Naive thymus-derived CD4-positive, alpha-beta T cell (primary cell): ENCODE measurements at regions not wholly inside any gene's neighbourhood (a gene's known extent, or its start where the extent isn't known, plus 50 kb on each side); places are given as distances from the start of the nearest gene placed in this dataset.
"Not testable (repeated sequence)": the region's sequence is repeated elsewhere in the genome, so short reads cannot be mapped to it uniquely, and the experiment has no call there.

Experiments used
- ATAC-seq: fragments of 150-1000 bp; cut with Tn5 transposase; 2 replicates; pipeline ENCODE4 v1.10.0; 2021; ENCODE audit warnings: mild to moderate bottlenecking, moderate library complexity
- CTCF ChIA-PET: fragments of 350-600 bp; sonication (Branson Sonifier 250); formaldehyde crosslinking; loops from one replicate; lab custom pipeline; 2021; ENCODE audit warnings: antibody characterized with exemption; lab: Charles Lee
- POLR2A ChIA-PET: fragments of 350-600 bp; sonication (Branson Sonifier 250); formaldehyde crosslinking; loops from one replicate; lab custom pipeline; 2021; ENCODE audit warnings: antibody characterized with exemption, inconsistent platforms; lab: Charles Lee
- DNase-seq, 9 donors: peaks; one replicate each; pipeline versions ENCODE4 v3.0.0 to v3.0.0-alpha.2; 2020 to 2022; ENCODE audit warnings: mixed read lengths in 1 of 9
- H3K27ac ChIP-seq: one replicate; pipeline ENCODE4 v1.7.0; 2013; ENCODE audit warnings: mild to moderate bottlenecking, low read depth, low read length, moderate library complexity
- H3K27me3 ChIP-seq, 2 donors: one replicate each; pipeline ENCODE4 v1.7.0; 2013; ENCODE audit warnings: low read length in 2 of 2, mild to moderate bottlenecking in 2 of 2, moderate library complexity in 2 of 2; ENCODE audit not compliant: control insufficient read depth in 2 of 2, insufficient read depth in 2 of 2
- H3K36me3 ChIP-seq, 3 experiments: 1 replicate in 2 of 3; 2 replicates in 1 of 3; pipeline ENCODE4 v1.7.0; 2013; ENCODE audit warnings: low read length in 3 of 3, mild to moderate bottlenecking in 3 of 3, moderate library complexity in 1 of 3; ENCODE audit not compliant: insufficient read depth in 3 of 3, control insufficient read depth in 2 of 3
- H3K4me1 ChIP-seq, 2 donors: one replicate each; pipeline ENCODE4 v1.7.0; 2013; ENCODE audit warnings: low read length in 2 of 2, mild to moderate bottlenecking in 2 of 2, moderate library complexity in 1 of 2; ENCODE audit not compliant: control insufficient read depth in 2 of 2, insufficient read depth in 2 of 2
- H3K4me3 ChIP-seq: 2 replicates; pipeline ENCODE4 v1.7.0; 2013; ENCODE audit warnings: mild to moderate bottlenecking, low read length
- H3K9me3 ChIP-seq, 3 experiments: 1 replicate in 2 of 3; 2 replicates in 1 of 3; pipeline ENCODE4 v1.7.0; 2013; ENCODE audit warnings: low read length in 3 of 3; ENCODE audit not compliant: control insufficient read depth in 2 of 3
- H3K27ac Mint-ChIP-seq, 9 donors: one replicate each; pipeline ENCODE4 v1.8.0; 2020 to 2022; ENCODE audit warnings: mixed read lengths in 9 of 9, mild to moderate bottlenecking in 8 of 9, moderate library complexity in 5 of 9, inconsistent platforms in 2 of 9
- H3K27me3 Mint-ChIP-seq, 5 donors: one replicate each; pipeline ENCODE4 v1.8.0; 2021 to 2022; ENCODE audit warnings: mixed read lengths in 5 of 5, mild to moderate bottlenecking in 1 of 5
- H3K36me3 Mint-ChIP-seq, 5 donors: one replicate each; pipeline ENCODE4 v1.8.0; 2020 to 2022; ENCODE audit warnings: mixed read lengths in 5 of 5, mild to moderate bottlenecking in 3 of 5, inconsistent platforms in 1 of 5
- H3K4me1 Mint-ChIP-seq, 7 donors: one replicate each; pipeline ENCODE4 v1.8.0; 2020 to 2022; ENCODE audit warnings: mixed read lengths in 7 of 7, mild to moderate bottlenecking in 3 of 7, inconsistent platforms in 1 of 7
- H3K4me3 Mint-ChIP-seq, 10 donors: one replicate each; pipeline ENCODE4 v1.8.0; 2020 to 2022; ENCODE audit warnings: mild to moderate bottlenecking in 10 of 10, mixed read lengths in 10 of 10, moderate library complexity in 6 of 10, inconsistent platforms in 2 of 10
- H3K9me3 Mint-ChIP-seq, 11 donors: one replicate each; pipeline ENCODE4 v1.8.0; 2020 to 2022; ENCODE audit warnings: mixed read lengths in 11 of 11, mild to moderate bottlenecking in 4 of 11, inconsistent platforms in 1 of 11, moderate library complexity in 1 of 11
- intact Hi-C, 2 donors: fragments of 100-400 bp; cut with micrococcal nuclease; formaldehyde crosslinking; loops; one replicate each; pipeline ENCODE4 v1.15.1; 2023

- Mint-ChIP-seq H3K27me3 (no peaks in the 10 kb centered on the region), H3K4me1 (no peaks in the 10 kb centered on the region), H3K9me3 (peaks cover 0 to 7% (median 6%) of the 10 kb centered on the region in 11 donors), H3K36me3 (no peaks in the 10 kb centered on the region), H3K4me3 (no peak overlapping the region), H3K27ac (no peak overlapping the region)
- Histone ChIP-seq H3K4me1 (no peaks in the 10 kb centered on the region), H3K9me3 (no peaks in the 10 kb centered on the region), H3K27me3 (no peaks in the 10 kb centered on the region), H3K27ac (no peak overlapping the region), H3K4me3 (no peak overlapping the region), H3K36me3 (no peaks in the 10 kb centered on the region)
- intact Hi-C loops, result no loop called here
- ChIA-PET CTCF (no interaction called here), POLR2A (no interaction called here)
- ATAC-seq, result no peak
- no peak for DNase-seq
Measured at GRCh38 chr13:65336916-65337315, 1893.2 kb downstream of the PCDH9 start.

DNA sequence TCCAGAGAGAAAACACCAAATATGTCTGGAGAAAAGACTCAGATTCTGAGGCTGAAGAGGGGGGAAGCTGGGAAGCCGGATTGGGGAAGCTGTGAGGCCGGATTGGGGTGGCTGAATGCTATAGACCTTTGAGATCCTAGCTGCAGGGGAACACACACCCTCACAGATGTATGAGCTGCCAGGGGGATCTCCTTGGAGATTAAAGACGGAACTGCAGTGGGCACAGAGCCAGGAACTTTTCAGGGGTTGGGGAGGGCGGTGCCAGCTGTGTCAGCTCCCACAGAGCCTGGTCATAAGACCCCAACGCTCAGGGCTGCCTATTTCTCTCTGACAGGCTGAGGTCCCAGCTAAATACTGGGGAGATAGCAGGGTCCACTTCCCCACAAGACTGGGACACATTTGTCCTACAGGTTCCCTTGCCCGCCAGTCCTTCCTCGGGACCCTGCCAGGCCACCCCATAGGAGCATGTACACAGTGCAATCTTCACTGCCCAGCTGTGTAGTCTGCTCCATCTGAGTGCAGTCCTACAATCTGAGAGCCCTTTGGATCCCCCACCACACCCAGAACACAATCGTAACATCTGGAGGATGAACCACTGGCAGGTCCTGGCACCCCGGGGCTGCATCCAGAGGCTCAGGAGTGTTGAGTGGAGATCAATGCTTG is 1893.9 kb downstream of the PCDH9 start:
- no peak overlapping the region for H3K4me3 ChIP-seq
- intact Hi-C loops, result no loop called here

GRCh38 chr13:65330691-65331090 is 1899.4 kb downstream of the PCDH9 start:
- no peaks in the 10 kb centered on the region for H3K36me3 Mint-ChIP-seq
- Histone ChIP-seq H3K27ac (no peak overlapping the region), H3K4me3 (no peak overlapping the region), H3K36me3 (no peaks in the 10 kb centered on the region), H3K4me1 (no peaks in the 10 kb centered on the region), H3K9me3 (no peaks in the 10 kb centered on the region), H3K27me3 (no peaks in the 10 kb centered on the region)
- H3K9me3 Mint-ChIP-seq, result peaks cover 0 to 8% (median 6%) of the 10 kb centered on the region in 11 donors
- no peak overlapping the region for H3K4me3 Mint-ChIP-seq
- no peak overlapping the region for H3K27ac Mint-ChIP-seq
- ChIA-PET CTCF (no interaction called here), POLR2A (no interaction called here)
- ATAC-seq (no peak), DNase-seq (no peak)
- intact Hi-C loops, result no loop called here
- H3K27me3 Mint-ChIP-seq, result no peaks in the 10 kb centered on the region
- H3K4me1 Mint-ChIP-seq, result no peaks in the 10 kb centered on the region

More for the DNA sequence above, 1893.9 kb downstream of the PCDH9 start:
- no peaks in the 10 kb centered on the region for H3K36me3 Mint-ChIP-seq
- H3K9me3 Mint-ChIP-seq, result peaks cover 0 to 7% (median 6%) of the 10 kb centered on the region in 11 donors
- H3K27me3 Mint-ChIP-seq, result no peaks in the 10 kb centered on the region
- no peak for DNase-seq
- Histone ChIP-seq H3K9me3 (no peaks in the 10 kb centered on the region), H3K4me1 (no peaks in the 10 kb centered on the region), H3K27me3 (no peaks in the 10 kb centered on the region), H3K36me3 (no peaks in the 10 kb centered on the region), H3K27ac (no peak overlapping the region)
- H3K4me3 Mint-ChIP-seq, result no peak overlapping the region
- ChIA-PET POLR2A (no interaction called here), CTCF (no interaction called here)
- H3K27ac Mint-ChIP-seq, result no peak overlapping the region
- H3K4me1 Mint-ChIP-seq, result no peaks in the 10 kb centered on the region
- no peak for ATAC-seq

DNA sequence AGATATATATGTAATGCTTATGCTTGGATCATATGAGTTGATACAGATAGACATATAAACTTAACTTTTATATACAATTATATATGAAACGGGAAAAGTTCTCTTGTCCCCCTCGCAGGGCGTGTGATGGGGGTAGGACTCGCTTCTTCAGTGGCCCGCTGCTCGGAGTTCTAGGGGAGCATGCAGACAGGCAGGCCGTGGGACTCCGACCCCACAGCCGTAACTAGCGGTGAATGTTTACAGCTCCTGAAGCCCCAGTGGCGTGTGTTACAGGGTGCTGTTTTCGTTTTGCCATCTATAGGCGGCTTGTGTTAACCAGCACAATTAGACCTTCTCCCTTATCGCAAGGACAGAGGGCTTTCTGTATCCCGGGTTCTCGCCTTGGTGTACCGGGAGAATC is 1899.8 kb downstream of the PCDH9 start:
- peaks cover 0 to 8% (median 6%) of the 10 kb centered on the region in 11 donors for H3K9me3 Mint-ChIP-seq
- H3K27me3 Mint-ChIP-seq, result no peaks in the 10 kb centered on the region
- H3K36me3 Mint-ChIP-seq, result no peaks in the 10 kb centered on the region

GRCh38 chr13:65323192-65323591 is 1906.9 kb downstream of the PCDH9 start:
- intact Hi-C loops, H3K27ac Mint-ChIP-seq, CTCF ChIA-PET, H3K27me3 Mint-ChIP-seq, H3K4me3 Mint-ChIP-seq, POLR2A ChIA-PET, H3K27ac ChIP-seq, H3K36me3 Mint-ChIP-seq, H3K27me3 ChIP-seq, DNase-seq, H3K4me1 Mint-ChIP-seq, H3K9me3 Mint-ChIP-seq, H3K4me3 ChIP-seq, H3K9me3 ChIP-seq, H3K4me1 ChIP-seq, H3K36me3 ChIP-seq, ATAC-seq: not testable (repeated sequence)

More for the DNA sequence above, 1899.8 kb downstream of the PCDH9 start:
- no peak for ATAC-seq
- H3K36me3 ChIP-seq, result no peaks in the 10 kb centered on the region
- no peak overlapping the region for H3K4me3 Mint-ChIP-seq
- no peak for DNase-seq
- no peaks in the 10 kb centered on the region for H3K4me1 ChIP-seq
- H3K4me3 ChIP-seq, result no peak overlapping the region
- H3K27ac Mint-ChIP-seq, result no peak overlapping the region
- intact Hi-C loops, result no loop called here
- H3K4me1 Mint-ChIP-seq, result no peaks in the 10 kb centered on the region
- ChIA-PET POLR2A (no interaction called here), CTCF (no interaction called here)
- no peaks in the 10 kb centered on the region for H3K9me3 ChIP-seq
- no peaks in the 10 kb centered on the region for H3K27me3 ChIP-seq
- H3K27ac ChIP-seq, result no peak overlapping the region

DNA sequence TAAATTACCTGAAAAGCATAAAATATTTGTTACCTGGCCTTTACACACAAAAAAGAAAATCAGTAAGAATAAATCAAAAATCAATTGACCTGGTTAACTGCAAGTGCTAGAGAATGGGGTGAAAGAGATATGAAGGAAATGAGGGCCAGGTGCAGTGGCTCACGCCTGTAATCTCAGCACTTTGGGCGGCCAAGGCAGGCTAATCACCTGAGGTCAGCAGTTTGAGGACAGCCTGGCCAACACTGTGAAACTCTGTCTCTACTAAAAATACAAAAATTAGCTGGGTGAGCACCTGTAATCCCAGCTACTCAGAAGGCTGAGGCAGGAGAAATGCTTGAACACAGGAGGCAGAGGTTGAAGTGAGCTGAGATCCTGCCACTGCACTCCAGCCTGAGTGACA is 1908.7 kb downstream of the PCDH9 start:
- H3K27me3 Mint-ChIP-seq, H3K27ac Mint-ChIP-seq, H3K27ac ChIP-seq, H3K27me3 ChIP-seq, POLR2A ChIA-PET, DNase-seq, H3K4me3 ChIP-seq, intact Hi-C loops, H3K4me1 ChIP-seq, ATAC-seq, H3K36me3 ChIP-seq, H3K9me3 ChIP-seq, H3K4me3 Mint-ChIP-seq, CTCF ChIA-PET, H3K36me3 Mint-ChIP-seq, H3K9me3 Mint-ChIP-seq, H3K4me1 Mint-ChIP-seq: not testable (repeated sequence)

- Mint-ChIP-seq H3K36me3 (no peaks in the 10 kb centered on the region), H3K4me3 (no peak overlapping the region), H3K27ac (no peak overlapping the region), H3K4me1 (no peaks in the 10 kb centered on the region), H3K27me3 (no peaks in the 10 kb centered on the region), H3K9me3 (peaks cover 0 to 22% (median 8%) of the 10 kb centered on the region in 11 donors)
- ChIA-PET POLR2A (no interaction called here), CTCF (no interaction called here)
- Histone ChIP-seq H3K36me3 (no peaks in the 10 kb centered on the region), H3K27me3 (no peaks in the 10 kb centered on the region), H3K27ac (no peak overlapping the region), H3K4me1 (no peaks in the 10 kb centered on the region), H3K9me3 (no peaks in the 10 kb centered on the region), H3K4me3 (no peak overlapping the region)
- ATAC-seq (no peak), DNase-seq (no peak)
- intact Hi-C loops, result no loop called here
Measured at GRCh38 chr13:65314008-65314407, 1916.1 kb downstream of the PCDH9 start.
